ENCODE measurements at regions not wholly inside any gene's neighbourhood (a gene's known extent, or its start where the extent isn't known, plus 50 kb on each side); places are given as distances from the start of the nearest gene placed in this dataset.
"Not testable (repeated sequence)": the region's sequence is repeated elsewhere in the genome, so short reads cannot be mapped to it uniquely, and the experiment has no call there.

- 76 to 87% (median 86%) methylated on average over 7 of the region's 7 CpGs for WGBS, 3 donors
- no peak overlapping the region for H3K27ac ChIP-seq (ENCODE audit: low read depth, low read length)
These were observed 91.6 kb downstream of the TFAP2C start for GRCh38 chr20:56720620-56721213.

- 31 to 52% (median 47%) methylated on average over 10 of the region's 10 CpGs for WGBS, 3 donors
- no peak overlapping the region for H3K27ac ChIP-seq (ENCODE audit: low read depth, low read length)
These were observed 92.9 kb downstream of the TFAP2C start for GRCh38 chr20:56722042-56722441.

GRCh38 chr20:56723331-56723730 is 94.2 kb downstream of the TFAP2C start:
- no peak overlapping the region for H3K27ac ChIP-seq (ENCODE audit: low read depth, low read length)
- WGBS, 3 donors = 82 to 93% (median 93%) methylated on average over 6 of the region's 6 CpGs

- WGBS, 3 donors = 43 to 55% (median 46%) methylated on average over 5 of the region's 5 CpGs
- H3K27ac ChIP-seq (ENCODE audit: low read depth, low read length) = no peak overlapping the region
These were observed 95.2 kb downstream of the TFAP2C start for GRCh38 chr20:56724241-56724757.

GRCh38 chr20:56730003-56730402 is 100.9 kb downstream of the TFAP2C start:
- WGBS, 3 donors = 77 to 88% (median 87%) methylated on average over 8 of the region's 8 CpGs
- H3K27ac ChIP-seq (ENCODE audit: low read depth, low read length) = no peak overlapping the region

- H3K27ac ChIP-seq (ENCODE audit: low read depth, low read length) = no peak overlapping the region
- 54 to 69% (median 68%) methylated on average over 7 of the region's 7 CpGs for WGBS, 3 donors
These were observed 101.9 kb downstream of the TFAP2C start for GRCh38 chr20:56730996-56731395.

- no peak overlapping the region for H3K27ac ChIP-seq (ENCODE audit: low read depth, low read length)
- WGBS, 3 donors = 78 to 85% (median 80%) methylated on average over 4 of the region's 4 CpGs
These were observed 102.4 kb downstream of the TFAP2C start for GRCh38 chr20:56731476-56731875.

- 22 to 44% (median 36%) methylated on average over 6 of the region's 6 CpGs for WGBS, 3 donors
These were observed 104.9 kb downstream of the TFAP2C start for GRCh38 chr20:56733967-56734366.

GRCh38 chr20:56735084-56735642 is 106.1 kb downstream of the TFAP2C start:
- 17 to 34% (median 26%) methylated on average over 15 of the region's 15 CpGs for WGBS, 3 donors
- no peak overlapping the region for H3K27ac ChIP-seq (ENCODE audit: low read depth, low read length)

More at GRCh38 chr20:56733967-56734366, 104.9 kb downstream of the TFAP2C start:
- H3K27ac ChIP-seq (ENCODE audit: low read depth, low read length) = no peak overlapping the region

GRCh38 chr20:56736285-56736857 is 107.3 kb downstream of the TFAP2C start:
- WGBS, 3 donors = 15 to 17% (median 17%) methylated on average over 10 of the region's 10 CpGs
- H3K27ac ChIP-seq (ENCODE audit: low read depth, low read length) = no peak overlapping the region

- H3K27ac ChIP-seq (ENCODE audit: low read depth, low read length) = not testable (repeated sequence)
- 88 to 89% (median 89%) methylated on average over 4 of the region's 4 CpGs for WGBS, 3 donors
These were observed 115.3 kb downstream of the TFAP2C start for GRCh38 chr20:56744325-56744821.

- WGBS, 3 donors = 36 to 65% (median 60%) methylated on average over 8 of the region's 8 CpGs
- no peak overlapping the region for H3K27ac ChIP-seq (ENCODE audit: low read depth, low read length)
These were observed 119.6 kb downstream of the TFAP2C start for GRCh38 chr20:56748476-56749377.

GRCh38 chr20:56750430-56750829 is 121.3 kb downstream of the TFAP2C start:
- WGBS, 3 donors = 18 to 31% (median 25%) methylated on average over 15 to 17 of the region's 17 CpGs
- H3K27ac ChIP-seq (ENCODE audit: low read depth, low read length) = no peak overlapping the region

GRCh38 chr20:56752274-56752673 is 123.2 kb downstream of the TFAP2C start:
- no peak overlapping the region for H3K27ac ChIP-seq (ENCODE audit: low read depth, low read length)
- WGBS, 3 donors = 39 to 52% (median 48%) methylated on average over 8 of the region's 8 CpGs

- H3K27ac ChIP-seq (ENCODE audit: low read depth, low read length) = no peak overlapping the region
- WGBS, 3 donors = 48 to 76% (median 75%) methylated on average over 3 of the region's 3 CpGs
These were observed 126.1 kb downstream of the TFAP2C start for GRCh38 chr20:56755201-56755600.

- WGBS, 3 donors = 81 to 90% (median 88%) methylated on average over 5 of the region's 5 CpGs
- not testable (repeated sequence) for H3K27ac ChIP-seq (ENCODE audit: low read depth, low read length)
These were observed 127.6 kb downstream of the TFAP2C start for GRCh38 chr20:56756658-56757057.

GRCh38 chr20:56758706-56759105 is 129.6 kb downstream of the TFAP2C start:
- H3K27ac ChIP-seq (ENCODE audit: low read depth, low read length) = no peak overlapping the region
- WGBS, 3 donors = 33 to 82% (median 75%) methylated on average over 3 of the region's 3 CpGs

- no peak overlapping the region for H3K27ac ChIP-seq (ENCODE audit: low read depth, low read length)
These were observed 130.7 kb downstream of the TFAP2C start for GRCh38 chr20:56759741-56760278.

More at GRCh38 chr20:56759741-56760278, 130.7 kb downstream of the TFAP2C start:
- WGBS, 3 donors = 79 to 88% (median 87%) methylated on average over 8 of the region's 8 CpGs

All from adipose tissue (tissue), 3 donors.